Karpas-422 (cell line): ENCODE measurements at regions not wholly inside any gene's neighbourhood (a gene's known extent, or its start where the extent isn't known, plus 50 kb on each side); places are given as distances from the start of the nearest gene placed in this dataset.

Source experiments
- DNase-seq: peaks from one replicate; pipeline ENCODE4 v3.0.0-alpha.2; 2015
- H2AFZ ChIP-seq: fragments of 200-600 bp; sonication (generic); 2 replicates; pipeline ENCODE4 v1.6.1; 2014; ENCODE audit warnings: antibody characterized with exemption, low read length, mixed read lengths
- H3K27ac ChIP-seq: fragments of 200-600 bp; sonication (generic); 2 replicates; pipeline ENCODE4 v1.5.1; 2014; ENCODE audit warnings: mild to moderate bottlenecking, low read length, moderate library complexity
- H3K27me3 ChIP-seq: fragments of 200-600 bp; sonication (generic); 2 replicates; pipeline ENCODE4 v1.6.1; 2014; ENCODE audit warnings: low read length, mixed read lengths
- H3K36me3 ChIP-seq: fragments of 200-600 bp; sonication (generic); 2 replicates; pipeline ENCODE4 v1.6.1; 2014; ENCODE audit warnings: low read length, mixed read lengths; ENCODE audit not compliant: insufficient read depth
- H3K4me1 ChIP-seq: fragments of 200-600 bp; sonication (generic); 2 replicates; pipeline ENCODE4 v1.6.1; 2014; ENCODE audit warnings: mild to moderate bottlenecking, low read length, mixed read lengths
- H3K4me2 ChIP-seq: fragments of 200-600 bp; sonication (generic); 2 replicates; pipeline ENCODE4 v1.6.1; 2014; ENCODE audit warnings: low read length, low read depth, mild to moderate bottlenecking; ENCODE audit not compliant: poor library complexity, severe bottlenecking
- H3K4me3 ChIP-seq: fragments of 200-600 bp; sonication (generic); 2 replicates; pipeline ENCODE4 v1.5.1; 2014; ENCODE audit warnings: mild to moderate bottlenecking, antibody characterized with exemption, low read length, mixed read lengths
- H3K79me2 ChIP-seq: fragments of 200-600 bp; sonication (generic); 2 replicates; pipeline ENCODE4 v1.6.1; 2014; ENCODE audit warnings: mild to moderate bottlenecking, low read length, mixed read lengths
- H3K9ac ChIP-seq: fragments of 200-600 bp; sonication (generic); 2 replicates; pipeline ENCODE4 v1.6.0; 2014; ENCODE audit warnings: low read length
- H3K9me2 ChIP-seq: fragments of 200-600 bp; sonication (generic), shearing (Covaris generic); replicated peaks from 2 replicates; pipeline ENCODE4 v1.6.0; 2014; ENCODE audit warnings: mild to moderate bottlenecking, low read length, moderate library complexity; ENCODE audit not compliant: insufficient read depth
- H3K9me3 ChIP-seq: fragments of 300-700, 200-600 bp; sonication (generic); 2 replicates; pipeline ENCODE4 v1.6.1; 2014; ENCODE audit warnings: low read length, mixed read lengths
- H4K20me1 ChIP-seq: fragments of 200-600 bp; sonication (generic); 2 replicates; pipeline ENCODE4 v1.6.1; 2014; ENCODE audit warnings: mild to moderate bottlenecking, antibody characterized with exemption, low read length, low read depth; ENCODE audit not compliant: insufficient read depth

GRCh38 chr2:111702804-111703196 is 181.2 kb downstream of the ANAPC1 start:
- no peak overlapping the region for H3K27ac ChIP-seq
- H3K4me3 ChIP-seq, result no peak overlapping the region
- H3K9me3 ChIP-seq, result no peaks in the 10 kb centered on the region
- no peak overlapping the region for H3K9ac ChIP-seq
- H3K36me3 ChIP-seq, result no peaks in the 10 kb centered on the region
- no peaks in the 10 kb centered on the region for H3K27me3 ChIP-seq
- H3K9me2 ChIP-seq, result no peaks in the 10 kb centered on the region
- peaks cover 24% of the 10 kb centered on the region for H3K4me1 ChIP-seq
- H4K20me1 ChIP-seq, result peaks cover 4% of the 10 kb centered on the region; the same call in 1 of the 2 replicates
- no peaks in the 10 kb centered on the region for H3K79me2 ChIP-seq
- no peak for DNase-seq
- H3K4me2 ChIP-seq, result no peak overlapping the region
- H2AFZ ChIP-seq, result no peak overlapping the region

- H4K20me1 ChIP-seq, result peaks cover 4% of the 10 kb centered on the region; the same call in 1 of the 2 replicates
- no peaks in the 10 kb centered on the region for H3K9me2 ChIP-seq
- peaks cover 23% of the 10 kb centered on the region for H3K4me1 ChIP-seq
- no peaks in the 10 kb centered on the region for H3K79me2 ChIP-seq
- H3K4me3 ChIP-seq, result no peak overlapping the region
- no peaks in the 10 kb centered on the region for H3K36me3 ChIP-seq
- no peak for DNase-seq
- no peak overlapping the region for H3K4me2 ChIP-seq
- no peaks in the 10 kb centered on the region for H3K9me3 ChIP-seq
- no peak overlapping the region for H3K27ac ChIP-seq
- no peak overlapping the region for H3K9ac ChIP-seq
- H2AFZ ChIP-seq, result no peak overlapping the region
- no peaks in the 10 kb centered on the region for H3K27me3 ChIP-seq
Observed at GRCh38 chr2:111703759-111704158, 180.2 kb downstream of the ANAPC1 start.

GRCh38 chr2:111704246-111704645 is 179.7 kb downstream of the ANAPC1 start:
- H3K9ac ChIP-seq, result no peak overlapping the region
- no peaks in the 10 kb centered on the region for H3K9me2 ChIP-seq
- no peak overlapping the region for H3K4me3 ChIP-seq
- no peaks in the 10 kb centered on the region for H3K27me3 ChIP-seq
- no peak overlapping the region for H3K27ac ChIP-seq
- no peaks in the 10 kb centered on the region for H3K36me3 ChIP-seq
- no peaks in the 10 kb centered on the region for H3K79me2 ChIP-seq
- peaks cover 4% of the 10 kb centered on the region; the same call in 1 of the 2 replicates for H4K20me1 ChIP-seq
- no peak for DNase-seq
- H2AFZ ChIP-seq, result no peak overlapping the region
- no peaks in the 10 kb centered on the region for H3K9me3 ChIP-seq
- H3K4me1 ChIP-seq, result peaks cover 19% of the 10 kb centered on the region
- H3K4me2 ChIP-seq, result no peak overlapping the region

GRCh38 chr2:111705239-111705638 is 178.8 kb downstream of the ANAPC1 start:
- no peak overlapping the region for H2AFZ ChIP-seq
- no peaks in the 10 kb centered on the region for H3K9me3 ChIP-seq
- no peak for DNase-seq
- peaks cover 19% of the 10 kb centered on the region for H3K4me1 ChIP-seq
- no peak overlapping the region for H3K4me2 ChIP-seq
- H3K79me2 ChIP-seq, result no peaks in the 10 kb centered on the region
- H3K9ac ChIP-seq, result no peak overlapping the region
- H3K36me3 ChIP-seq, result no peaks in the 10 kb centered on the region
- peaks cover 4% of the 10 kb centered on the region; the same call in 1 of the 2 replicates for H4K20me1 ChIP-seq
- no peaks in the 10 kb centered on the region for H3K9me2 ChIP-seq
- no peak overlapping the region for H3K4me3 ChIP-seq
- no peaks in the 10 kb centered on the region for H3K27me3 ChIP-seq
- H3K27ac ChIP-seq, result no peak overlapping the region

- no peak for DNase-seq
- Histone ChIP-seq H3K79me2 (no peaks in the 10 kb centered on the region), H2AFZ (no peak overlapping the region), H3K4me2 (no peak overlapping the region), H3K36me3 (no peaks in the 10 kb centered on the region), H3K27ac (no peak overlapping the region), H3K9me3 (no peaks in the 10 kb centered on the region), H3K27me3 (no peaks in the 10 kb centered on the region), H3K4me1 (peaks cover 16% of the 10 kb centered on the region), H3K9ac (no peak overlapping the region), H3K9me2 (no peaks in the 10 kb centered on the region), H4K20me1 (peaks cover 6% of the 10 kb centered on the region; the same call in 1 of the 2 replicates), H3K4me3 (no peak overlapping the region)
Observed at GRCh38 chr2:111705711-111706336, 178.2 kb downstream of the ANAPC1 start.

GRCh38 chr2:111706481-111707001 is 177.5 kb downstream of the ANAPC1 start:
- no peaks in the 10 kb centered on the region for H3K36me3 ChIP-seq
- no peak overlapping the region for H3K9ac ChIP-seq
- no peak overlapping the region for H2AFZ ChIP-seq
- H3K4me2 ChIP-seq, result no peak overlapping the region
- no peaks in the 10 kb centered on the region for H3K27me3 ChIP-seq
- peaks cover 9% of the 10 kb centered on the region; the same call in 1 of the 2 replicates for H4K20me1 ChIP-seq
- peaks cover 9% of the 10 kb centered on the region for H3K4me1 ChIP-seq
- H3K79me2 ChIP-seq, result no peaks in the 10 kb centered on the region
- no peak overlapping the region for H3K4me3 ChIP-seq
- no peaks in the 10 kb centered on the region for H3K9me2 ChIP-seq
- DNase-seq, result no peak
- no peaks in the 10 kb centered on the region for H3K9me3 ChIP-seq
- no peak overlapping the region for H3K27ac ChIP-seq

GRCh38 chr2:111707700-111708099 is 176.3 kb downstream of the ANAPC1 start:
- no peak overlapping the region for H2AFZ ChIP-seq
- H3K9me3 ChIP-seq, result no peaks in the 10 kb centered on the region
- H3K4me3 ChIP-seq, result no peak overlapping the region
- H4K20me1 ChIP-seq, result peaks cover 5% of the 10 kb centered on the region; the same call in 1 of the 2 replicates
- H3K4me2 ChIP-seq, result no peak overlapping the region
- no peak for DNase-seq
- H3K27ac ChIP-seq, result no peak overlapping the region
- peaks cover 2% of the 10 kb centered on the region for H3K4me1 ChIP-seq
- H3K79me2 ChIP-seq, result no peaks in the 10 kb centered on the region
- no peaks in the 10 kb centered on the region for H3K36me3 ChIP-seq
- H3K9me2 ChIP-seq, result no peaks in the 10 kb centered on the region
- H3K27me3 ChIP-seq, result no peaks in the 10 kb centered on the region
- H3K9ac ChIP-seq, result no peak overlapping the region

- Histone ChIP-seq H4K20me1 (peaks cover 5% of the 10 kb centered on the region; the same call in 1 of the 2 replicates), H3K4me1 (peaks cover 2% of the 10 kb centered on the region), H3K4me2 (no peak overlapping the region), H3K9me2 (no peaks in the 10 kb centered on the region), H3K27me3 (no peaks in the 10 kb centered on the region), H3K27ac (no peak overlapping the region), H3K36me3 (no peaks in the 10 kb centered on the region), H3K9ac (no peak overlapping the region), H3K9me3 (no peaks in the 10 kb centered on the region), H3K4me3 (no peak overlapping the region), H3K79me2 (no peaks in the 10 kb centered on the region), H2AFZ (no peak overlapping the region)
- peak; percentile 10 for DNase-seq
Observed at GRCh38 chr2:111708476-111709180, 175.4 kb downstream of the ANAPC1 start.
